Endodermal cell (in vitro differentiated cells): ENCODE measurements at regions not wholly inside any gene's neighbourhood (a gene's known extent, or its start where the extent isn't known, plus 50 kb on each side); places are given as distances from the start of the nearest gene placed in this dataset.

ENCODE experiments used
- DNase-seq: peaks from one replicate; pipeline ENCODE4 v3.0.0-alpha.2; 2017
- H3K27ac ChIP-seq: 2 replicates; pipeline ENCODE4 v1.5.1; 2013; ENCODE audit warnings: mild to moderate bottlenecking, low read depth, low read length, moderate library complexity
- H3K27me3 ChIP-seq: 2 replicates; pipeline ENCODE4 v1.6.1; 2013; ENCODE audit warnings: mild to moderate bottlenecking, low read length, moderate library complexity; ENCODE audit not compliant: insufficient read depth, control insufficient read depth, poor library complexity, severe bottlenecking
- H3K36me3 ChIP-seq: 2 replicates; pipeline ENCODE4 v1.7.0; 2013; ENCODE audit warnings: mild to moderate bottlenecking, low read length, moderate library complexity; ENCODE audit not compliant: control insufficient read depth, insufficient read depth
- H3K4me1 ChIP-seq: one replicate; pipeline ENCODE4 v1.7.0; 2013; ENCODE audit warnings: low read length; ENCODE audit not compliant: control insufficient read depth, insufficient read depth
- H3K4me3 ChIP-seq: 2 replicates; pipeline ENCODE4 v1.5.1; 2013; ENCODE audit warnings: mild to moderate bottlenecking, low read length, moderate library complexity
- H3K9ac ChIP-seq: 2 replicates; pipeline ENCODE4 v1.6.1; 2013; ENCODE audit warnings: mild to moderate bottlenecking, low read length, moderate library complexity; ENCODE audit not compliant: poor library complexity, severe bottlenecking; ENCODE audit errors: extremely low read depth
- H3K9me3 ChIP-seq: 2 replicates; pipeline ENCODE4 v1.6.1; 2013; ENCODE audit warnings: mild to moderate bottlenecking, low read length, moderate library complexity; ENCODE audit not compliant: control insufficient read depth
- H3K27ac Mint-ChIP-seq: 2 replicates; pipeline ENCODE4 v1.8.0; 2020; ENCODE audit warnings: mixed read lengths
- H3K27me3 Mint-ChIP-seq: 2 replicates; pipeline ENCODE4 v1.8.0; 2021; ENCODE audit warnings: mild to moderate bottlenecking, mixed read lengths; ENCODE audit not compliant: insufficient read depth
- H3K36me3 Mint-ChIP-seq: 2 replicates; pipeline ENCODE4 v1.8.0; 2020; ENCODE audit warnings: low read depth, mixed read lengths
- H3K4me1 Mint-ChIP-seq: 2 replicates; pipeline ENCODE4 v1.8.0; 2020; ENCODE audit warnings: mixed read lengths
- H3K4me3 Mint-ChIP-seq: 2 replicates; pipeline ENCODE4 v1.8.0; 2020; ENCODE audit warnings: mild to moderate bottlenecking, moderate library complexity, mixed read lengths
- H3K9me3 Mint-ChIP-seq: 2 replicates; pipeline ENCODE4 v1.8.0; 2020; ENCODE audit warnings: mild to moderate bottlenecking, mixed read lengths
- CTCF ChIP-seq: fragments of 200-600 bp; sonication (generic); conservative IDR thresholded peaks from 2 replicates; pipeline ENCODE4 v1.5.0; 2021; ENCODE audit warnings: antibody characterized with exemption, mild to moderate bottlenecking
- WGBS, 2 experiments: methylation state at CpG; one replicate each; pipeline versions ENCODE4 v1.1.5 to v1.1.7; 2013; ENCODE audit warnings: missing lambda C conversion rate in 2 of 2, mixed read lengths in 1 of 2; ENCODE audit not compliant: insufficient coverage in 1 of 2, insufficient read length in 1 of 2; 5-methylcytosine and 5-hydroxymethylcytosine counted together

GRCh38 chr13:33710924-33711323, 107.0 kb upstream of the RFC3 start:
- no peak overlapping the region for H3K27ac ChIP-seq
- peaks cover 8% of the 10 kb centered on the region for H3K4me1 Mint-ChIP-seq
- H3K27ac Mint-ChIP-seq = no peak overlapping the region
- H3K9ac ChIP-seq = no peak overlapping the region
- H3K9me3 ChIP-seq = peaks cover 5% of the 10 kb centered on the region
- H3K27me3 Mint-ChIP-seq = peaks cover 43% of the 10 kb centered on the region
- no peaks in the 10 kb centered on the region for H3K4me1 ChIP-seq
- WGBS, 2 experiments = 79% methylated on average over 1 of the region's 1 CpG; no CpG with 5 or more reads in 1 of the 2 experiments
- peak; percentile 51 for TF ChIP-seq CTCF
- peaks cover 14% of the 10 kb centered on the region for H3K9me3 Mint-ChIP-seq
- H3K4me3 Mint-ChIP-seq = no peak overlapping the region
- no peaks in the 10 kb centered on the region for H3K36me3 Mint-ChIP-seq
- H3K36me3 ChIP-seq = no peaks in the 10 kb centered on the region
- no peak overlapping the region for H3K4me3 ChIP-seq
- peaks cover 37% of the 10 kb centered on the region for H3K27me3 ChIP-seq
- DNase-seq = no peak

DNA sequence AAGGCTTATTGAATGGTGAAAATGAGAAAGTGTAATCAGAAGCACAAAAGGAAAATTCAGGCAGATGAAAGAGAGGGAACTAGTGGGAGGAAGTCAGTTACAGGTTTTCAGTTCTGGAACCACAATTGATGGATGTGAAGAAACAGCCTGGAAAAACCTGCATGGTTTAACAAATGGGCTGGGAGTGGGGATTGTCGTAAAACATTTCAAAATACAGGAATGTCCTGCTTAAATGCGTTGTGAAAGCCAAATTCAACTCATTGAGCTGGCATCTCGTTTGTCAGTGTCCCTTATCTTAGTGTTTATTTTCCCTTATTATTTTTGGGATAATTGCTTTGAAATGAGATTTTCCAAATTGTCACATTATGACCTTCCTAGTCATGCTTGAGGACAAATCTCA, 106.5 kb upstream of the RFC3 start:
- peaks cover 8% of the 10 kb centered on the region for H3K4me1 Mint-ChIP-seq
- Histone ChIP-seq H3K27ac (no peak overlapping the region), H3K9me3 (peaks cover 2% of the 10 kb centered on the region), H3K27me3 (peaks cover 42% of the 10 kb centered on the region), H3K9ac (no peak overlapping the region), H3K36me3 (no peaks in the 10 kb centered on the region), H3K4me3 (no peak overlapping the region), H3K4me1 (no peaks in the 10 kb centered on the region)
- no peak overlapping the region for H3K27ac Mint-ChIP-seq
- no peaks in the 10 kb centered on the region for H3K36me3 Mint-ChIP-seq
- no peak overlapping the region for H3K4me3 Mint-ChIP-seq
- DNase-seq = no peak
- no peak for TF ChIP-seq CTCF
- peaks cover 48% of the 10 kb centered on the region for H3K27me3 Mint-ChIP-seq
- 81 to 86% methylated on average over 1 to 3 of the region's 3 CpGs for WGBS, 2 experiments
- H3K9me3 Mint-ChIP-seq = peaks cover 15% of the 10 kb centered on the region

DNA sequence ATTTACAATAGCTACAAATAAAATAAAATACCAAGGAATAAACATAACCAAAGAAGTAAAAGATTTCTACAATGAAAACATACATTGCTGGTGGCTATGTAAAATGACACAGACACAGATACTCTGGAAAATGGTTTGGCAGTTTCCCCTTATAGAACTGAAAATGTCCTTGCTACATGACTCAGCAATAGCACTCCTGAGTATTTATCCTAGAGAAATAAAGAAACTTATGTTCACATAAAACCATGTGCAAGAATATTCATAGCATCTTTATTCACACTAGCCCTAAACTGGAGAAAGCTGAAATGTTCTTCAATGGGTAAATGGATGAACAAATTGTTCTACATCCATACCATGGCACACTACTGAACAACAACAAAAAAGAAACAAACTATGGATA, 100.2 kb upstream of the RFC3 start:
- Histone ChIP-seq H3K4me1 (no peaks in the 10 kb centered on the region), H3K27me3 (peaks cover 51% of the 10 kb centered on the region), H3K9me3 (peaks cover 11% of the 10 kb centered on the region), H3K9ac (no peak overlapping the region), H3K4me3 (no peak overlapping the region), H3K36me3 (no peaks in the 10 kb centered on the region), H3K27ac (no peak overlapping the region)
- no peak for DNase-seq
- Mint-ChIP-seq H3K9me3 (peaks cover 4% of the 10 kb centered on the region), H3K27ac (no peak overlapping the region), H3K27me3 (peaks cover 62% of the 10 kb centered on the region), H3K36me3 (no peaks in the 10 kb centered on the region), H3K4me3 (no peak overlapping the region), H3K4me1 (peaks cover 6% of the 10 kb centered on the region)
- TF ChIP-seq CTCF = no peak
